H1 (cell line): ENCODE measurements at regions not wholly inside any gene's neighbourhood (a gene's known extent, or its start where the extent isn't known, plus 50 kb on each side); places are given as distances from the start of the nearest gene placed in this dataset.

Experiments used
- CTCF ChIA-PET: fragments of 300-600 bp; sonication (Branson Sonifier 250); formaldehyde crosslinking; loops from one replicate; lab custom pipeline; 2021; ENCODE audit not compliant: partially characterized antibody; lab: Charles Lee
- POLR2A ChIA-PET: fragments of 300-600 bp; sonication (Branson Sonifier 250); formaldehyde crosslinking; loops from one replicate; lab custom pipeline; 2021; ENCODE audit warnings: inconsistent platforms; ENCODE audit not compliant: partially characterized antibody; lab: Charles Lee
- DNase-seq, 2 experiments: peaks; one replicate each; pipeline versions ENCODE4 v3.0.0 to v3.0.0-alpha.2; 2010 to 2022; ENCODE audit warnings: low spot score in 2 of 2, low read depth in 1 of 2, mixed read lengths in 1 of 2
- FAIRE-seq: peaks from 2 replicates; lab custom pipeline; 2011; peaks lifted over from hg19 to GRCh38; lab: Jason Lieb, UNC
- H2AFZ ChIP-seq: 2 replicates; pipeline ENCODE4 v1.8.1; 2012; ENCODE audit warnings: low read length, inconsistent platforms
- H2AK5ac ChIP-seq: 2 replicates; pipeline ENCODE4 v1.6.1; 2013; ENCODE audit warnings: low read depth, low read length
- H2BK120ac ChIP-seq: replicated peaks from 2 replicates; pipeline ENCODE3; 2013; ENCODE audit warnings: low read depth, low read length, inconsistent platforms
- H2BK12ac ChIP-seq: 2 replicates; pipeline ENCODE4 v1.6.1; 2013; ENCODE audit warnings: low read depth, low read length
- H2BK15ac ChIP-seq: 2 replicates; pipeline ENCODE4 v1.6.1; 2013; ENCODE audit warnings: low read length
- H2BK20ac ChIP-seq: 2 replicates; pipeline ENCODE4 v1.6.1; 2013; ENCODE audit warnings: low read length
- H2BK5ac ChIP-seq: 2 replicates; pipeline ENCODE4 v1.6.1; 2013; ENCODE audit warnings: low read depth, low read length
- H3K14ac ChIP-seq: 2 replicates; pipeline ENCODE4 v1.6.1; 2013; ENCODE audit warnings: inconsistent platforms; ENCODE audit not compliant: insufficient read length
- H3K18ac ChIP-seq: 2 replicates; pipeline ENCODE4 v1.6.1; 2013; ENCODE audit warnings: low read length; ENCODE audit errors: extremely low read depth
- H3K23ac ChIP-seq: 2 replicates; pipeline ENCODE4 v1.6.1; 2013; ENCODE audit warnings: inconsistent platforms; ENCODE audit not compliant: insufficient read length
- H3K23me2 ChIP-seq: 2 replicates; pipeline ENCODE4 v1.6.1; 2013; ENCODE audit warnings: low read depth, low read length
- H3K27ac ChIP-seq: 2 replicates; pipeline ENCODE4 v1.6.1; 2011; ENCODE audit warnings: low read depth, low read length, inconsistent platforms
- H3K27me3 ChIP-seq, 4 experiments: replicated peaks in 1 of 4; 1 replicate in 1 of 4; 2 replicates in 3 of 4; pipeline versions ENCODE4 v1.6.1 to v1.8.1; 2011 to 2013; ENCODE audit warnings: low read length in 3 of 4, mild to moderate bottlenecking in 3 of 4, inconsistent platforms in 2 of 4, mixed read lengths in 2 of 4, moderate library complexity in 1 of 4; ENCODE audit not compliant: control insufficient read depth in 3 of 4, insufficient read depth in 3 of 4; ENCODE audit errors: extremely low read depth in 1 of 4
- H3K36me3 ChIP-seq, 4 experiments: 2 replicates each; pipeline versions ENCODE4 v1.6.1 to v1.8.1; 2011 to 2013; ENCODE audit warnings: mild to moderate bottlenecking in 4 of 4, low read length in 3 of 4, moderate library complexity in 2 of 4, control low read depth in 1 of 4, inconsistent platforms in 1 of 4; ENCODE audit not compliant: insufficient read depth in 4 of 4, control insufficient read depth in 2 of 4
- H3K4ac ChIP-seq: replicated peaks from 2 replicates; pipeline ENCODE3; 2013; ENCODE audit warnings: low read length, low read depth, mixed read lengths, inconsistent platforms; ENCODE audit not compliant: insufficient read length
- H3K4me1 ChIP-seq, 4 experiments: replicated peaks in 1 of 4; 1 replicate in 1 of 4; 2 replicates in 3 of 4; pipeline versions ENCODE4 v1.6.1 to v1.8.1; 2011 to 2013; ENCODE audit warnings: low read length in 3 of 4, inconsistent platforms in 2 of 4, mixed read lengths in 1 of 4; ENCODE audit not compliant: insufficient read depth in 4 of 4, control insufficient read depth in 3 of 4
- H3K4me2 ChIP-seq, 2 experiments: 2 replicates each; pipeline versions ENCODE4 v1.6.1 to v1.8.1; 2011 to 2013; ENCODE audit warnings: low read depth in 2 of 2, low read length in 2 of 2, control low read depth in 1 of 2, inconsistent platforms in 1 of 2, mild to moderate bottlenecking in 1 of 2; ENCODE audit not compliant: insufficient read depth in 1 of 2
- H3K4me3 ChIP-seq, 4 experiments: fragments of 200-600, 300-600 bp in 1 of 4; sonication (generic), shearing (Covaris generic), sonication (Bioruptor Twin) in 1 of 4; 2 replicates each; pipeline versions ENCODE4 v1.5.1 to v1.8.1; 2011 to 2016; ENCODE audit warnings: low read length in 4 of 4, low read depth in 3 of 4, control low read depth in 2 of 4, inconsistent platforms in 2 of 4, mild to moderate bottlenecking in 2 of 4, mixed read lengths in 1 of 4, moderate library complexity in 1 of 4; ENCODE audit not compliant: insufficient read depth in 2 of 4; ENCODE audit errors: extremely low read depth in 1 of 4
- H3K56ac ChIP-seq: replicated peaks from 2 replicates; pipeline ENCODE3; 2013; ENCODE audit warnings: low read depth, mild to moderate bottlenecking, mixed read lengths, low read length, inconsistent platforms; ENCODE audit not compliant: insufficient read length
- H3K79me1 ChIP-seq: 2 replicates; pipeline ENCODE4 v1.6.1; 2013; ENCODE audit warnings: low read depth, low read length, control low read depth
- H3K79me2 ChIP-seq, 2 experiments: 2 replicates each; pipeline versions ENCODE4 v1.6.1 to v1.8.1; 2012 to 2013; ENCODE audit warnings: low read length in 2 of 2, mild to moderate bottlenecking in 2 of 2, inconsistent platforms in 1 of 2; ENCODE audit not compliant: insufficient read depth in 2 of 2, control insufficient read depth in 1 of 2
- H3K9ac ChIP-seq, 4 experiments: replicated peaks in 1 of 4; 1 replicate in 1 of 4; 2 replicates in 3 of 4; pipeline versions ENCODE4 v1.6.1 to v1.8.1; 2011 to 2013; ENCODE audit warnings: low read depth in 3 of 4, low read length in 3 of 4, control low read depth in 2 of 4, mild to moderate bottlenecking in 2 of 4, moderate library complexity in 2 of 4, inconsistent platforms in 1 of 4; ENCODE audit errors: extremely low read depth in 1 of 4
- H3K9me3 ChIP-seq, 2 experiments: 2 replicates each; pipeline versions ENCODE4 v1.6.1 to v1.8.1; 2012 to 2013; ENCODE audit warnings: mild to moderate bottlenecking in 2 of 2, moderate library complexity in 2 of 2, control low read depth in 1 of 2, inconsistent platforms in 1 of 2, low read depth in 1 of 2, low read length in 1 of 2, mixed read lengths in 1 of 2; ENCODE audit not compliant: insufficient read depth in 2 of 2
- H4K20me1 ChIP-seq, 2 experiments: replicated peaks in 1 of 2; 2 replicates each; pipeline versions ENCODE3 to v1.8.1; 2011 to 2013; ENCODE audit warnings: inconsistent platforms in 2 of 2, low read length in 2 of 2, mild to moderate bottlenecking in 1 of 2; ENCODE audit not compliant: insufficient read depth in 2 of 2, control insufficient read depth in 1 of 2
- H4K5ac ChIP-seq: 2 replicates; pipeline ENCODE4 v1.6.1; 2013; ENCODE audit warnings: low read length, low read depth, mixed read lengths, inconsistent platforms; ENCODE audit not compliant: insufficient read length
- H4K8ac ChIP-seq: 2 replicates; pipeline ENCODE4 v1.8.0; 2013; ENCODE audit warnings: mild to moderate bottlenecking, moderate library complexity, low read length, inconsistent platforms; ENCODE audit not compliant: insufficient read depth; ENCODE audit errors: extremely low read depth
- H4K91ac ChIP-seq: replicated peaks from 2 replicates; pipeline ENCODE3; 2013; ENCODE audit warnings: low read length, mixed read lengths, inconsistent platforms; ENCODE audit not compliant: insufficient read length
- CEBPB ChIP-seq: IDR thresholded peaks from 2 replicates; pipeline ENCODE4 v1.6.1; 2012; ENCODE audit warnings: low read depth, low read length
- CHD1 ChIP-seq: IDR thresholded peaks from 2 replicates; pipeline ENCODE4 v1.6.1; 2012; ENCODE audit warnings: low read depth, low read length, improper control_type of control experiment
- EGR1 ChIP-seq: IDR thresholded peaks from 2 replicates; pipeline ENCODE4 v1.6.1; 2011; ENCODE audit warnings: low read depth, low read length, borderline replicate concordance
- MAFK ChIP-seq: IDR thresholded peaks from 2 replicates; pipeline ENCODE4 v1.6.1; 2012; ENCODE audit warnings: low read depth, mild to moderate bottlenecking, improper control_type of control experiment, low read length
- MAX ChIP-seq: IDR thresholded peaks from 2 replicates; pipeline ENCODE4 v1.6.1; 2012; ENCODE audit warnings: inconsistent platforms
- PHF8 ChIP-seq: fragments of 200-600 bp; sonication (generic); conservative IDR thresholded peaks from 2 replicates; pipeline ENCODE4 v1.7.1; 2012; ENCODE audit warnings: low read depth, mild to moderate bottlenecking, inconsistent platforms, low read length, moderate library complexity
- POLR2AphosphoS5 ChIP-seq: IDR thresholded peaks from 2 replicates; pipeline ENCODE4 v1.6.1; 2011; ENCODE audit warnings: low read depth, low read length
- POU5F1 ChIP-seq: IDR thresholded peaks from 2 replicates; pipeline ENCODE4 v1.6.1; 2011; ENCODE audit warnings: low read depth, mild to moderate bottlenecking, low read length, moderate library complexity
- RFX5 ChIP-seq: IDR thresholded peaks from 2 replicates; pipeline ENCODE4 v1.6.1; 2011; ENCODE audit warnings: low read depth, low read length, improper control_type of control experiment, borderline replicate concordance
- SP4 ChIP-seq: IDR thresholded peaks from 2 replicates; pipeline ENCODE4 v1.6.1; 2012; ENCODE audit warnings: low read length, inconsistent platforms
- SRF ChIP-seq: IDR thresholded peaks from 2 replicates; pipeline ENCODE4 v1.6.1; 2011; ENCODE audit warnings: mild to moderate bottlenecking, low read depth, low read length, moderate library complexity
- TEAD4 ChIP-seq: IDR thresholded peaks from 2 replicates; pipeline ENCODE4 v1.6.1; 2012; ENCODE audit warnings: low read depth, low read length, inconsistent platforms, mixed read lengths
- WGBS, 2 experiments: shearing (Covaris generic) in 1 of 2; methylation state at CpG; one replicate each; pipeline versions ENCODE4 v1.1.6 to v1.1.7; 2013 to 2015; ENCODE audit warnings: low lambda C conversion rate in 2 of 2, mixed read lengths in 2 of 2, inconsistent platforms in 1 of 2, low coverage in 1 of 2, missing lambda C conversion rate in 1 of 2; ENCODE audit not compliant: insufficient replicate concordance in 2 of 2, insufficient coverage in 1 of 2, insufficient read length in 1 of 2; ENCODE audit errors: extremely low coverage in 1 of 2, missing lambda C conversion rate in 1 of 2; 5-methylcytosine and 5-hydroxymethylcytosine counted together

DNA sequence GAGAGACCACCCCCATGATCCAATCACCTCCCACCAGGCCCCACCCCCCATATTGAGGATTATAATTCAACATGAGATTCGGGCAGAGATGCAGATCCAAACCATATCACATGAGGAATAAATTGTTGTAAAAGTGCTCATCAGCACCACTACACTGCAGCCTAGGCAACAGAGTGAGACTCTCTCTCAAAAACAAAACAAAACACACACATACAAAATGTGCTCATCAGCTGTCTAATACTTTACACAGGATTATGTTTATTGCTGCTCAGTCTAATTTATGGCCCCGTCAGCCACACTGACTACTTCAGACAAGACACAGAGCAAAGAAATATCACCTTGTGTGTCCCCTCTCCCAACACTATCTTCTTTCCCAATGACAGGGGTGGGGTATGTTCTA, 72.9 kb upstream of the PPM1J start:
- no peak overlapping the region for H2BK15ac ChIP-seq
- H2AK5ac ChIP-seq = no peak overlapping the region
- H3K4me1 ChIP-seq = peaks cover 0 to 3% (median 1%) of the 10 kb centered on the region in 4 experiments; a peak in 2 of 7 replicates
- H4K20me1 ChIP-seq = no peaks in the 10 kb centered on the region
- H3K23me2 ChIP-seq = no peaks in the 10 kb centered on the region
- H3K14ac ChIP-seq = no peak overlapping the region
- no peak overlapping the region for H4K91ac ChIP-seq
- H2BK5ac ChIP-seq = no peak overlapping the region
- no peak overlapping the region for H4K8ac ChIP-seq
- TF ChIP-seq EGR1 (no peak), CEBPB (no peak), CHD1 (no peak), RFX5 (no peak), PHF8 (no peak), MAFK (no peak), MAX (no peak), SRF (no peak), SP4 (no peak), POLR2AphosphoS5 (no peak), TEAD4 (no peak), POU5F1 (no peak)
- TF ChIP-seq, all 59 proteins: peak for 0
- no peak overlapping the region for H2BK20ac ChIP-seq
- no peak overlapping the region for H4K5ac ChIP-seq
- ChIA-PET CTCF (interaction anchor here (0.7 to 3.7 kb wide), 4 partner anchors 16 to 94 kb away, joined by 3 to 22 read pairs (median 12); no protein-coding TSS in a partner anchor), POLR2A (interaction anchor here (0.6 to 1.1 kb wide), 2 partner anchors 9 to 115 kb away, joined by 3 read pairs; no protein-coding TSS in a partner anchor)
- H3K56ac ChIP-seq = no peak overlapping the region
- H3K79me1 ChIP-seq = no peaks in the 10 kb centered on the region
- no peak overlapping the region for H2AFZ ChIP-seq
- no peak overlapping the region for H2BK12ac ChIP-seq
- H3K4me2 ChIP-seq = no peak overlapping the region
- no peak overlapping the region for H3K9ac ChIP-seq
- FAIRE-seq = no peak
- no peaks in the 10 kb centered on the region; a peak in 1 of 7 replicates for H3K27me3 ChIP-seq
- H3K4ac ChIP-seq = no peak overlapping the region
- no peak overlapping the region for H2BK120ac ChIP-seq
- no peak overlapping the region for H3K18ac ChIP-seq
- H3K9me3 ChIP-seq = 0 out of 4 replicates have a peak, but pooled peaks cover 0 to 2% of the 10 kb centered on the region in 2 experiments
- H3K27ac ChIP-seq = no peak overlapping the region
- no peaks in the 10 kb centered on the region for H3K36me3 ChIP-seq
- H3K4me3 ChIP-seq = no peak overlapping the region
- no peak for DNase-seq
- H3K79me2 ChIP-seq = no peaks in the 10 kb centered on the region
- WGBS, 2 experiments = 80% methylated on average over 2 of the region's 2 CpGs; no CpG with 5 or more reads in 1 of the 2 experiments
- no peak overlapping the region for H3K23ac ChIP-seq
